Dendritic cell treated with granulocyte-macrophage colony-stimulating factor and Interleukin-4, amounts not matched to agents 40 ng/mL and 50 ng/mL, for 4 days (primary cell): ENCODE measurements at regions not wholly inside any gene's neighbourhood (a gene's known extent, or its start where the extent isn't known, plus 50 kb on each side); places are given as distances from the start of the nearest gene placed in this dataset.

Experiments
- H3K27ac Mint-ChIP-seq: one replicate; pipeline ENCODE4 v1.8.0; 2022; ENCODE audit warnings: mild to moderate bottlenecking, mixed read lengths
- H3K27me3 Mint-ChIP-seq: one replicate; pipeline ENCODE4 v1.8.0; 2022; ENCODE audit warnings: mild to moderate bottlenecking, mixed read lengths
- H3K36me3 Mint-ChIP-seq: one replicate; pipeline ENCODE4 v1.8.0; 2022; ENCODE audit warnings: low read depth, mixed read lengths
- H3K4me1 Mint-ChIP-seq: one replicate; pipeline ENCODE4 v1.8.0; 2022; ENCODE audit warnings: low read depth, mixed read lengths
- H3K4me3 Mint-ChIP-seq: one replicate; pipeline ENCODE4 v1.8.0; 2022; ENCODE audit warnings: mild to moderate bottlenecking, moderate library complexity, mixed read lengths
- H3K9me3 Mint-ChIP-seq: one replicate; pipeline ENCODE4 v1.8.0; 2022; ENCODE audit warnings: mixed read lengths
- intact Hi-C: fragments of 100-400 bp; cut with micrococcal nuclease; formaldehyde crosslinking; loops from one replicate; pipeline ENCODE4 v1.15.0; 2022

DNA sequence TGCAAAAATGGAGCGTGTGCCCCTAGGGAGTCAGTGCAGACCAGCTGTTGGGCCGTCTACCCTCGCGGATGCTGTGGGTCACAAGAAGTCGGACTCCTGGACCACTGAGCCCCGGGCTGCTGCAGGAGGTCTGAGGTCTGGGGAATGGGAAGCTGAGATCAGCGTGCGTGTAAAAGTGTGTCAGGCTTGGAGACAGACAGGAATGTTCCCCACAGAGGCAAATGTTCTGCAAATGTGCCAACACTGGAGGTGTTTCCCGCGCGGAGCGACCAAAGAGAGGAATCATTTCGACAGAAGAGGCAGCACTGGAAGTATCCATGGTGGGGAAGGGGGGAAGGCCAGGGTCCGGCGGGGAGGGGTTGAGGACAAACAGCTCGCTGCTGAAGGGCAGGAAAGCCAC is 643.8 kb upstream of the MGMT start:
- Mint-ChIP-seq H3K4me1 (no peaks in the 10 kb centered on the region), H3K9me3 (no peaks in the 10 kb centered on the region), H3K4me3 (no peak overlapping the region), H3K27me3 (peaks cover 1% of the 10 kb centered on the region), H3K36me3 (no peaks in the 10 kb centered on the region), H3K27ac (no peak overlapping the region)
- intact Hi-C loops, result no loop called here

DNA sequence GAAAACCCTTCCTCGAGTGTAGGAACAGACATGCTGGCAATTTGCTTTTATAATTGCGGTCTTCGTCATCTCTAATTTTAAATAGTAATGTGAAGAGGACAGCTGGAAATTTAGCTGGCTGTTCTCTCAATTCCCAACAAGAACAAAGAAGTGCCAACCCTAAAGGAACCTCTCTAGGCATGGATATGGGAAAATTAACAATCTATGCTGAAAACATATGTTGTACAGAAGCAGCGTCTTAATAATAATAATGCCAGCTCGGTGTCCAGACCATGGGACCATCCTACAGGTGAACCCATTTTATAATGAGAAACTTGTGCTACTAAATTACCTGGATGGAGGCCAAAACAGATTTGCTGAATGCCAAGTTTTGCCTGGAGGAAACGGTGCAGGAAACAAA is 641.4 kb upstream of the MGMT start:
- Mint-ChIP-seq H3K27me3 (peaks cover 1% of the 10 kb centered on the region), H3K9me3 (no peaks in the 10 kb centered on the region), H3K4me1 (no peaks in the 10 kb centered on the region), H3K4me3 (no peak overlapping the region), H3K27ac (no peak overlapping the region), H3K36me3 (no peaks in the 10 kb centered on the region)
- intact Hi-C loops, result no loop called here

DNA sequence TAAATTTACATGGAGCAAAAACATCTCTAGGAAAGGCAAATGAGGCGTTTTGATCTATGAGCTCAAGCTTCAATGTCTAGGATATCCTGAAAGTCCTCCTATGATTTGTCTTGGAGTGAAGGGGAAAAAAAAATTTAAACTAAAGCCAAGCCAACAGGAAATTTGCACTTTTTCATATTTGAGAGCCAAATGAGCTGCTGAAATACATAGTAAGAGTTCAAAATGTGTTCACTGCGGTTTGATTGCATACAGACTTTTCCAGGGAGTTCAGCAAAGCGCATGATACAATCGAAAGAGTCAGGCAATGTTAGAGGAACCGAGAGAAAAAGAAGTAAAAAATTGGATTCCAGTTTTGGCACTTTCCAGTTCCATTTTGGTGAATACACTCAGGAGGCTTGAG is 633.4 kb upstream of the MGMT start:
- no peaks in the 10 kb centered on the region for H3K9me3 Mint-ChIP-seq
- H3K36me3 Mint-ChIP-seq, result no peaks in the 10 kb centered on the region
- intact Hi-C loops, result no loop called here
- no peak overlapping the region for H3K4me3 Mint-ChIP-seq
- no peak overlapping the region for H3K27ac Mint-ChIP-seq
- H3K4me1 Mint-ChIP-seq, result no peaks in the 10 kb centered on the region
- H3K27me3 Mint-ChIP-seq, result no peaks in the 10 kb centered on the region

DNA sequence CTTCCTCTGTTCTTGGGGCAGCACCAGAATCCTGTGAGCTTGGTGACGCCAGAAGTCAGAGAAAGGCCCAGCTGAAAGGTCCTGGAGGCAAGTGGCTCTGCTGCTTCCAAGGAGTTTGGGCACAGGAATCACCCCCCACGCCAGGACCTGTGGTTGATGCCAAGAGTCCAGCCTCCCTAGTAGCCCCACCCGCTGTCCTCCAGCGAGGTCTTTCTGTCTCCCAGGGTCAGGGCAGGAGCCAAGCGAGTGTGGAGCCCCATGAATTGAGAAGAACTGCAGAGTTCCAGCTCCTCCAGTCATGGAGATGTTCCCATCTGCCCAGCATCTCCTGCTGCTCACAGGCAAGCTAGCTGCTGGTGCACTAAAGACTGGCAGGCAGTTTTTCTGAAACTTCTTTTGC is 631.7 kb upstream of the MGMT start:
- Mint-ChIP-seq H3K27me3 (no peaks in the 10 kb centered on the region), H3K9me3 (no peaks in the 10 kb centered on the region), H3K27ac (no peak overlapping the region), H3K4me3 (no peak overlapping the region), H3K4me1 (no peaks in the 10 kb centered on the region), H3K36me3 (no peaks in the 10 kb centered on the region)
- intact Hi-C loops, result no loop called here

DNA sequence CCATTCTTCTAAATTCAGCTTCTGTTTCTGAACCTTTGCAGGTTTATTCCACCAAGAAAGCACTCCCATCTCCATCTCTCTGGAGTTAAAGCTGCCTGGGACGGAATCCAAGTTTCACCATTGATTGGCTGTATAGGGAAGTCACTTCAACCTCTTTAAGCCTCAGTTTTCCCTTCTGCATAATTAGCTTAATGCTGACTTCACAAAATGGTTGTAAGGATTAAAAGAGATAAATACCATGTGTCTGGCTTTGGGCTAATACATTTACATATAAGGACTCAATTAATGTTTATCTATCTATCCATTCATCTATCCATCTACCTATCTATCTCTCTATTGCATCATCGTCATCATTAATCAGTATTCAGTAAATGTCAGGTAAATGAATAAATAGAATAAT is 629.6 kb upstream of the MGMT start:
- intact Hi-C loops, result no loop called here
- Mint-ChIP-seq H3K27ac (no peak overlapping the region), H3K27me3 (no peaks in the 10 kb centered on the region), H3K4me3 (no peak overlapping the region), H3K9me3 (no peaks in the 10 kb centered on the region), H3K36me3 (no peaks in the 10 kb centered on the region), H3K4me1 (no peaks in the 10 kb centered on the region)

DNA sequence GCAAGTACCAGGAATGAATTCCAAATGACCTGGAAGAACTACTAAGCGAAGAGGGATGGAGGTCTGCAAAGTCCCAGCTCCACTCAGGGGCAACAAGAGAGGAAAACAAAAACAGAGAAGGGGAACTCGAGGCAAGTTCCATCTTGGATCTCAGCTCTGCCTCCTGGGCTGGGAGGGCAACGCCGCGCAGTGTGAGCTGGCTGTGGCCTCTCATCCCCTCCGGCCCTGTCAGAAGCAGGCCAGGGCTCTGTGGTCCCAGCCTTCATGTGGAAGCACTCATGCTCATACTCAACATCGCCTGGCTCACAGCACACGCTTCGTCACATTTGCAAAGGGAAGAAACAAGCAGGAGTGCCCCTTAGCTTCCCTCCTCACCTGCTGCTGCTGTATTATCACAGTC is 627.9 kb upstream of the MGMT start:
- intact Hi-C loops, result no loop called here
- H3K27me3 Mint-ChIP-seq, result no peaks in the 10 kb centered on the region
- no peaks in the 10 kb centered on the region for H3K4me1 Mint-ChIP-seq
- no peak overlapping the region for H3K27ac Mint-ChIP-seq
- no peak overlapping the region for H3K4me3 Mint-ChIP-seq
- no peaks in the 10 kb centered on the region for H3K36me3 Mint-ChIP-seq
- H3K9me3 Mint-ChIP-seq, result no peaks in the 10 kb centered on the region

DNA sequence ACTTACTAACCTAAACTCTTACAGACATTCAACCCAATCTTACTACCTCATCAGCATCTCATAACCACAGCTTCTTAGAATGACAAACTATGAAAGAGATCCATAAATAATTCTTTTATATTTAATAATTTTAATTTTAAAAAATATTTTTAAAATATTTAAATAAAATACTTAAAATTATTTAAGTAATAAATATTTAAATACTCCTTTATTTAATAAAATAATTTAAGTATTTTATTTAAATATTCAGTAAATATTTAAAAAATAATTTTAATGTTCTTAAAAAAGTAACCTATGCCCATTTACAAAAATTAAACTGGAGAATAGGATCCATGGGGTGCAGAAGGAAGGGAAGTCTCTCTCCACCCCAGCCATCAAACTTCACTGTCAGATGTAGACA is 627.3 kb upstream of the MGMT start:
- H3K9me3 Mint-ChIP-seq, result no peaks in the 10 kb centered on the region
- no peak overlapping the region for H3K4me3 Mint-ChIP-seq
- H3K36me3 Mint-ChIP-seq, result no peaks in the 10 kb centered on the region
- H3K27ac Mint-ChIP-seq, result no peak overlapping the region
- intact Hi-C loops, result no loop called here
- no peaks in the 10 kb centered on the region for H3K4me1 Mint-ChIP-seq
- no peaks in the 10 kb centered on the region for H3K27me3 Mint-ChIP-seq

DNA sequence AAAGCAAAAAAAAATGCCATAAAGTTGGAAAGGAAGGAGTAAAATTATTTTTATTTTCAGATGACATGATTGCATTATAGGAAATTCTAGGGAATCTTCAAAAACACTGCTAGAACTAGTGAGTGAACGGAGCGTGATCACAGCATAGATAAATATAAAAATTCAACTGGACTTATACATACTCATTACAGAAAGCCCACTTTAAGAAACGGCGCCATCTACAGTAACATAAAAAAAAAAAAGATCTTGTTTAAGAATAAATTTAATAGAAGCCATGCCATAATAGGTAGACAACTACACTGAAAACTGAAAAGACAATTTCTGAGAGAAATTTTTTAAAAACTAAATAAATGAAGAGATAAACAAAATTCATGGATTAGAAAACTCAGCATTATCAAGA is 623.1 kb upstream of the MGMT start:
- no peak overlapping the region for H3K4me3 Mint-ChIP-seq
- no peak overlapping the region for H3K27ac Mint-ChIP-seq
- no peaks in the 10 kb centered on the region for H3K36me3 Mint-ChIP-seq
- H3K4me1 Mint-ChIP-seq, result no peaks in the 10 kb centered on the region
- no peaks in the 10 kb centered on the region for H3K27me3 Mint-ChIP-seq
- intact Hi-C loops, result no loop called here
- no peaks in the 10 kb centered on the region for H3K9me3 Mint-ChIP-seq

DNA sequence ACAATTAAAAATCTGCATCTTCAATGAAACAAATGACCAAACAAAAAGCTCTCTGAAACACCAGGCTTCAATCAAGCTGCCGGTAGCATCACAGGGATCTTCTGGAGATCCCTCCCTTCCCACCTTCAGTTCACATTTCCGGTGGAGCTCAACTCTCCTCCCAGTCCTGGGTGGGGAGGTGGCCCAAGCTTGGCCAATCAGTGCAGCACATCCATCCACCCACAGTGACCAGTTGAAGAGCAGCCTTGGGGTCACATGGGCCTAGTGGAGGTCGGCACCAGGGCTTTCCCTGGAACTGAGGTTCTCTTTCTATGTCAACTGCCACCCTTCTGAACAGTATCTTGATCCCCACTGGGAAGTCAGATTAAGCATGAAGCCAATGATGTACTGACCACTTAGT is 620.1 kb upstream of the MGMT start:
- Mint-ChIP-seq H3K27ac (no peak overlapping the region), H3K36me3 (no peaks in the 10 kb centered on the region), H3K27me3 (peaks cover 1% of the 10 kb centered on the region), H3K9me3 (no peaks in the 10 kb centered on the region), H3K4me3 (no peak overlapping the region), H3K4me1 (no peaks in the 10 kb centered on the region)
- intact Hi-C loops, result no loop called here

DNA sequence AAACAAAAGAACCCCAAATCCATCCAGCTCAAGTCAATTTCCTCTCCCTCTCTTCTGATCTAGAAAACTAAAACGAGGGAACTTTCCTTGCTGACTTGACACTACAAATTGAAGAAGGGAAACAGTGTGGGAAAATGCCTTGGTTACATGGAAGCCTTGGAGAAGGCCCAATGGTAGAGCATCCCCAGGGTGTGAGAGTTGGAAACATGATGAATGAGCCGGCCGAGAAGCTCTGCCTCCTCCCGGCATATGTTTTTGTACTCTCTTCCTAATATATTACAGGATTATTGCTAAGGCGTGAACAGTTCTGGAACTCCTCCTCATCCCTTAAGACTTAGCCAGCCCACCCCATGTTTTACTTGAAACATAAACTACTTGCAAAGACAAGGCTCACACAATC is 618.2 kb upstream of the MGMT start:
- H3K36me3 Mint-ChIP-seq, result no peaks in the 10 kb centered on the region
- H3K27me3 Mint-ChIP-seq, result peaks cover 1% of the 10 kb centered on the region
- H3K27ac Mint-ChIP-seq, result no peak overlapping the region
- H3K4me3 Mint-ChIP-seq, result no peak overlapping the region
- H3K9me3 Mint-ChIP-seq, result no peaks in the 10 kb centered on the region
- H3K4me1 Mint-ChIP-seq, result no peaks in the 10 kb centered on the region
- intact Hi-C loops, result no loop called here

DNA sequence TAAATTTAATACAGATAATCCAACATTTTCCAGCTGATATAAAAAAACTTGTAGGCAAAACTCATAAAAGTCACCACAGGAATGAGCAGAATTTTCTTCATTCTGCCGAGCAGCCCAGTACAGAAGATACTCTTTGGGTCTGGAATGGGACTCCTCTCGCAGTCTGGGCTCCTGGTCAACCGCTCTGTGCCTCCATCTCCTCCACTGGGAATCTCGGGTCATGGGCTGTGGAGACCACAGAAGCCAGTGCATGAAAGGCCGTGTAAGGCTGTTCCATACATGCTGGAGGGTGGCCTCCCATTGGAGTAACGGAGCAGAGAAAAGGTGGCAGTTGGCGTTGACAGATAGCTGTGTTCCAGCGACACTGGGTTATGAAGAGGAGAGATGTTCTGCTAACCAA is 616.4 kb upstream of the MGMT start:
- H3K36me3 Mint-ChIP-seq, result no peaks in the 10 kb centered on the region
- peaks cover 1% of the 10 kb centered on the region for H3K27me3 Mint-ChIP-seq
- no peaks in the 10 kb centered on the region for H3K9me3 Mint-ChIP-seq
- H3K4me1 Mint-ChIP-seq, result no peaks in the 10 kb centered on the region
- H3K4me3 Mint-ChIP-seq, result no peak overlapping the region
- intact Hi-C loops, result no loop called here
- no peak overlapping the region for H3K27ac Mint-ChIP-seq

DNA sequence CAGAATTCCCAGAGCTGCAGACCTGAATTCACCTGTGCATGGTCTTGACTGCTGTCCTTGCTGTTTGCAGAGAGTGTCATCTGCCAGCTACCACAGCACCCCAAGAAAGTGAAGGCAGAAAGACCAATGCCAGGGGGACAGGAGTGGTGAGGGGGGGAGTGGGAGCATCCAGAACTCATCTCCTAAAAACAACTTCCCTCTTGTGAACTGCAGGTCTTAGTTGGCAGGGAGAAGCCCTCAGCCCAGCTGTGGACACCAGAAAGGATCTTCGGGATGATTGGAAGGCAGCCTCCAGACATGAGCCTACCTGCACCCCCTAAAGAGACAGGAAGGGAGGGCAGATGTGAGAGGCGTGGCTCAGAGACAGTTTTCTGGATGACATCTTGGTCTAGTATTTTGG is 615.8 kb upstream of the MGMT start:
- Mint-ChIP-seq H3K27ac (no peak overlapping the region), H3K36me3 (no peaks in the 10 kb centered on the region), H3K9me3 (no peaks in the 10 kb centered on the region), H3K4me3 (no peak overlapping the region), H3K4me1 (no peaks in the 10 kb centered on the region), H3K27me3 (peaks cover 1% of the 10 kb centered on the region)
- intact Hi-C loops, result no loop called here

DNA sequence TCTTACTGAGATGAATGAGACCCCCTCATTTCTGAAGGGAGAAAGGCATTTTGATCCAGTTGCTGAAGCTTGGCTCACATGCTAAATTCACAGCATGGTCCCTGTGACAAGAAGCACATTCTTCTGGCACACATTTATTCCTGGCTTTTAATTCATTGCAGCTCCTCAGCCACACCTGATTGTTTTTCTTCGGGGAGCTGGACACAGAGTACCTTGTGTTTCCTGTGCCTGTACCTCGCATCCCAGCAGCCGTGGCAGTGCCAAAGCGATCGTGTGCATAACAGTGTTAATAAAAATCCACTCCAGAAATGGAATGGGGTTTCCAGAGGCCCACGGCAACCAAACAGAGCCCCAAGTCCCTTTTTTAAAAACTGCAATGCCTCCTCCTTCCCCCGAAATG is 615.3 kb upstream of the MGMT start:
- intact Hi-C loops, result no loop called here
- H3K27me3 Mint-ChIP-seq, result peaks cover 1% of the 10 kb centered on the region
- no peaks in the 10 kb centered on the region for H3K36me3 Mint-ChIP-seq
- no peak overlapping the region for H3K27ac Mint-ChIP-seq
- no peaks in the 10 kb centered on the region for H3K9me3 Mint-ChIP-seq
- H3K4me1 Mint-ChIP-seq, result no peaks in the 10 kb centered on the region
- no peak overlapping the region for H3K4me3 Mint-ChIP-seq

DNA sequence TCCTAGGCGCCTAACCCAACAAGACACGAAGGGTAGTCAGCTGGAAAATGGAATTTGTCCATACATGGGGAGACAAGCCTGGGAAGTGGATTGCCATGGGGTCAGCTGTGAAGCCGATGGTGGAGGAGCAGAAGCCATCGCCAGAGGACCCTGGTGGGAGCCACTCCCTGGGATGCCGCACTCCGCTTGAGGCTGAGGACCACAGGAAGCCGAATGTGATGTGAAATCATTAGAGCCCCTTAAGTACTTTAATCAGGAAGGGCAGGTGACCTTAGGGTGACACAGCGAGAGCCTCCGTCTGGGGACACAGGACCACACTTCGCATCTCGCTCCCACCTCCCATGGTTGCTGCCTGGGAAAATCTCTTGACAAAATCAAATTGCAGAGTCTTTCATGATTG is 614.6 kb upstream of the MGMT start:
- Mint-ChIP-seq H3K9me3 (no peaks in the 10 kb centered on the region), H3K4me3 (no peak overlapping the region), H3K36me3 (no peaks in the 10 kb centered on the region), H3K4me1 (no peaks in the 10 kb centered on the region), H3K27me3 (peaks cover 1% of the 10 kb centered on the region), H3K27ac (no peak overlapping the region)
- intact Hi-C loops, result no loop called here

DNA sequence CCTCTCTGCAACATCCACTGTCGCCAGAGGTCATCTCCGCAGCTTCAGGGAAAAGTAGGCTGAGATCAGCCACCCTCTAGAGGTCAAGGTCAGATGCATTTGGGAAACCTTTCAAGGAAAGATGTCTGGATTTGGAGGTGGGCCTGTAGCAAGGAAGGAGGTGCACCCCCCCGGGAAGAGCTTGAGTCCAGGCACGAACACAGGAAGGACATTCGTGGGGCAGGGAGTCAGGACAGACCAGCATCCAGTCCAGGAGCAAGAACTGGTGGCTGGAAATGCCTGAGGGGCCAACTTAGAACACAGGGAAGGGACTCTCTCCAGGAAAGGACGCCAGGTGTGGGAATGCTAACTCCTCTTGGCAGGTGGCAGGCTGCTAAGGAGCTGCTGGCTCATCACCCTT is 614.1 kb upstream of the MGMT start:
- no peak overlapping the region for H3K4me3 Mint-ChIP-seq
- intact Hi-C loops, result no loop called here
- no peak overlapping the region for H3K27ac Mint-ChIP-seq
- H3K36me3 Mint-ChIP-seq, result no peaks in the 10 kb centered on the region
- H3K27me3 Mint-ChIP-seq, result peaks cover 1% of the 10 kb centered on the region
- H3K9me3 Mint-ChIP-seq, result no peaks in the 10 kb centered on the region
- H3K4me1 Mint-ChIP-seq, result no peaks in the 10 kb centered on the region

DNA sequence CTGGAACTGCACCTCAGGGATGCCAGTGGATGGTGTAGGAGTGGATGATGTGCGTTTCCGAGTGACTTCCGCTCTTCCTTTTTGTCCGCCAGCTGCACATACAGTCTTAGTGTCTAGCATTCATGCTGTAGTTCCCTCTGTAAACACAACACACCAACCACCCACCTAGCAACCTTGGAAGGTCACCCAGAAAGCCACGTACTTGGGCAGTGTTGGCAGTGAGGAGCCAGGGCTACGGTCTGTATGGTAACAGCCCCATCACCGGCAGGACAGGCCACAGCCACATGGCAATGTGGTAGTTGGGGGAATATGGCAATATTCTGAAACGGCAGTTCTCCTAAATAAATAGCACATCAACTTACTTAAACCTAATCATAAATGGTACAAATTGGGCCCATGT is 613.5 kb upstream of the MGMT start:
- no peaks in the 10 kb centered on the region for H3K4me1 Mint-ChIP-seq
- no peak overlapping the region for H3K4me3 Mint-ChIP-seq
- no peak overlapping the region for H3K27ac Mint-ChIP-seq
- no peaks in the 10 kb centered on the region for H3K9me3 Mint-ChIP-seq
- H3K27me3 Mint-ChIP-seq, result peaks cover 1% of the 10 kb centered on the region
- intact Hi-C loops, result no loop called here
- no peaks in the 10 kb centered on the region for H3K36me3 Mint-ChIP-seq
